ENCODE measurements at regions not wholly inside any gene's neighbourhood (a gene's known extent, or its start where the extent isn't known, plus 50 kb on each side); places are given as distances from the start of the nearest gene placed in this dataset.

GRCh38 chr12:115811045-115811444, 466.4 kb downstream of the MED13L start:
- FAIRE-seq: no peak
- POLR2A ChIA-PET: interaction anchor here (0.6 kb wide), 1 partner anchor 266 kb away, joined by 3 read pairs; no protein-coding TSS in a partner anchor

More at GRCh38 chr12:115811045-115811444, 466.4 kb downstream of the MED13L start:
- H3K79me2 ChIP-seq (ENCODE audit: control insufficient read depth, insufficient read depth, low read length): no peaks in the 10 kb centered on the region
- CTCF ChIA-PET (ENCODE audit: low intra/inter-chr PET ratio): no interaction called here
- no TSS peak for BruUV-seq (replicated peaks)
- no peaks in the 10 kb centered on the region for H3K4me1 ChIP-seq (replicated peaks in 1 of 2; ENCODE audit: control insufficient read depth in 2 of 2, insufficient read depth in 2 of 2, low read length in 2 of 2)
- no peak overlapping the region for H2AFZ ChIP-seq (ENCODE audit: low read depth, low read length)
- intact Hi-C loops (cut with micrococcal nuclease): no loop called here
- H3K4me3 ChIP-seq: no peak overlapping the region
- ATAC-seq: no peak
- no peak for DNase-seq (ENCODE audit: extremely low read depth in 1 of 4, low spot score in 3 of 4)
- H3K27ac ChIP-seq (ENCODE audit: extremely low read depth, low read depth, low read length): no peak overlapping the region
- no peak overlapping the region for H3K4me2 ChIP-seq (ENCODE audit: insufficient read depth, low read length)
- no peaks in the 10 kb centered on the region for H3K36me3 ChIP-seq (ENCODE audit: control insufficient read depth, insufficient read depth, low read length)
- in situ Hi-C loops (cut with MboI): no loop called here
- no peak overlapping the region for H3K9ac ChIP-seq (ENCODE audit: insufficient read depth in 1 of 2, low read depth in 2 of 2, low read length in 2 of 2)
- WGBS (ENCODE audit: insufficient coverage, low coverage, missing lambda C conversion rate): 0% methylated on average over 4 of the region's 4 CpGs
- peaks cover 0 to 7% of the 10 kb centered on the region in 2 experiments; a peak in 1 of 5 replicates for H3K27me3 ChIP-seq (ENCODE audit: control insufficient read depth in 2 of 2, insufficient read depth in 2 of 2, low read length in 2 of 2)
- TF ChIP-seq, protein P1, sequence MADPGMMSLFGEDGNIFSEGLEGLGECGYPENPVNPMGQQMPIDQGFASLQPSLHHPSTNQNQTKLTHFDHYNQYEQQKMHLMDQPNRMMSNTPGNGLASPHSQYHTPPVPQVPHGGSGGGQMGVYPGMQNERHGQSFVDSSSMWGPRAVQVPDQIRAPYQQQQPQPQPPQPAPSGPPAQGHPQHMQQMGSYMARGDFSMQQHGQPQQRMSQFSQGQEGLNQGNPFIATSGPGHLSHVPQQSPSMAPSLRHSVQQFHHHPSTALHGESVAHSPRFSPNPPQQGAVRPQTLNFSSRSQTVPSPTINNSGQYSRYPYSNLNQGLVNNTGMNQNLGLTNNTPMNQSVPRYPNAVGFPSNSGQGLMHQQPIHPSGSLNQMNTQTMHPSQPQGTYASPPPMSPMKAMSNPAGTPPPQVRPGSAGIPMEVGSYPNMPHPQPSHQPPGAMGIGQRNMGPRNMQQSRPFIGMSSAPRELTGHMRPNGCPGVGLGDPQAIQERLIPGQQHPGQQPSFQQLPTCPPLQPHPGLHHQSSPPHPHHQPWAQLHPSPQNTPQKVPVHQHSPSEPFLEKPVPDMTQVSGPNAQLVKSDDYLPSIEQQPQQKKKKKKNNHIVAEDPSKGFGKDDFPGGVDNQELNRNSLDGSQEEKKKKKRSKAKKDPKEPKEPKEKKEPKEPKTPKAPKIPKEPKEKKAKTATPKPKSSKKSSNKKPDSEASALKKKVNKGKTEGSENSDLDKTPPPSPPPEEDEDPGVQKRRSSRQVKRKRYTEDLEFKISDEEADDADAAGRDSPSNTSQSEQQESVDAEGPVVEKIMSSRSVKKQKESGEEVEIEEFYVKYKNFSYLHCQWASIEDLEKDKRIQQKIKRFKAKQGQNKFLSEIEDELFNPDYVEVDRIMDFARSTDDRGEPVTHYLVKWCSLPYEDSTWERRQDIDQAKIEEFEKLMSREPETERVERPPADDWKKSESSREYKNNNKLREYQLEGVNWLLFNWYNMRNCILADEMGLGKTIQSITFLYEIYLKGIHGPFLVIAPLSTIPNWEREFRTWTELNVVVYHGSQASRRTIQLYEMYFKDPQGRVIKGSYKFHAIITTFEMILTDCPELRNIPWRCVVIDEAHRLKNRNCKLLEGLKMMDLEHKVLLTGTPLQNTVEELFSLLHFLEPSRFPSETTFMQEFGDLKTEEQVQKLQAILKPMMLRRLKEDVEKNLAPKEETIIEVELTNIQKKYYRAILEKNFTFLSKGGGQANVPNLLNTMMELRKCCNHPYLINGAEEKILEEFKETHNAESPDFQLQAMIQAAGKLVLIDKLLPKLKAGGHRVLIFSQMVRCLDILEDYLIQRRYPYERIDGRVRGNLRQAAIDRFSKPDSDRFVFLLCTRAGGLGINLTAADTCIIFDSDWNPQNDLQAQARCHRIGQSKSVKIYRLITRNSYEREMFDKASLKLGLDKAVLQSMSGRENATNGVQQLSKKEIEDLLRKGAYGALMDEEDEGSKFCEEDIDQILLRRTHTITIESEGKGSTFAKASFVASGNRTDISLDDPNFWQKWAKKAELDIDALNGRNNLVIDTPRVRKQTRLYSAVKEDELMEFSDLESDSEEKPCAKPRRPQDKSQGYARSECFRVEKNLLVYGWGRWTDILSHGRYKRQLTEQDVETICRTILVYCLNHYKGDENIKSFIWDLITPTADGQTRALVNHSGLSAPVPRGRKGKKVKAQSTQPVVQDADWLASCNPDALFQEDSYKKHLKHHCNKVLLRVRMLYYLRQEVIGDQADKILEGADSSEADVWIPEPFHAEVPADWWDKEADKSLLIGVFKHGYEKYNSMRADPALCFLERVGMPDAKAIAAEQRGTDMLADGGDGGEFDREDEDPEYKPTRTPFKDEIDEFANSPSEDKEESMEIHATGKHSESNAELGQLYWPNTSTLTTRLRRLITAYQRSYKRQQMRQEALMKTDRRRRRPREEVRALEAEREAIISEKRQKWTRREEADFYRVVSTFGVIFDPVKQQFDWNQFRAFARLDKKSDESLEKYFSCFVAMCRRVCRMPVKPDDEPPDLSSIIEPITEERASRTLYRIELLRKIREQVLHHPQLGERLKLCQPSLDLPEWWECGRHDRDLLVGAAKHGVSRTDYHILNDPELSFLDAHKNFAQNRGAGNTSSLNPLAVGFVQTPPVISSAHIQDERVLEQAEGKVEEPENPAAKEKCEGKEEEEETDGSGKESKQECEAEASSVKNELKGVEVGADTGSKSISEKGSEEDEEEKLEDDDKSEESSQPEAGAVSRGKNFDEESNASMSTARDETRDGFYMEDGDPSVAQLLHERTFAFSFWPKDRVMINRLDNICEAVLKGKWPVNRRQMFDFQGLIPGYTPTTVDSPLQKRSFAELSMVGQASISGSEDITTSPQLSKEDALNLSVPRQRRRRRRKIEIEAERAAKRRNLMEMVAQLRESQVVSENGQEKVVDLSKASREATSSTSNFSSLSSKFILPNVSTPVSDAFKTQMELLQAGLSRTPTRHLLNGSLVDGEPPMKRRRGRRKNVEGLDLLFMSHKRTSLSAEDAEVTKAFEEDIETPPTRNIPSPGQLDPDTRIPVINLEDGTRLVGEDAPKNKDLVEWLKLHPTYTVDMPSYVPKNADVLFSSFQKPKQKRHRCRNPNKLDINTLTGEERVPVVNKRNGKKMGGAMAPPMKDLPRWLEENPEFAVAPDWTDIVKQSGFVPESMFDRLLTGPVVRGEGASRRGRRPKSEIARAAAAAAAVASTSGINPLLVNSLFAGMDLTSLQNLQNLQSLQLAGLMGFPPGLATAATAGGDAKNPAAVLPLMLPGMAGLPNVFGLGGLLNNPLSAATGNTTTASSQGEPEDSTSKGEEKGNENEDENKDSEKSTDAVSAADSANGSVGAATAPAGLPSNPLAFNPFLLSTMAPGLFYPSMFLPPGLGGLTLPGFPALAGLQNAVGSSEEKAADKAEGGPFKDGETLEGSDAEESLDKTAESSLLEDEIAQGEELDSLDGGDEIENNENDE (IDR thresholded peaks at IDR 0.05; ENCODE audit: low read depth, low read length): no peak
- TF ChIP-seq TEAD1 (CRISPR knock-in tag; IDR thresholded peaks at IDR 0.05) (no peak), NCOA1 (IDR thresholded peaks at IDR 0.05; ENCODE audit: low read depth) (no peak), ZNF354B (CRISPR knock-in tag; IDR thresholded peaks at IDR 0.05) (no peak), CCNT2 (IDR thresholded peaks at IDR 0.05; ENCODE audit: borderline replicate concordance, extremely low read depth, insufficient read length, low read depth, low read length) (no peak), HDGF (IDR thresholded peaks at IDR 0.05) (no peak), FUS (optimal IDR thresholded peaks at IDR 0.05; ENCODE audit: low read depth, low read length) (no peak), SREBF2 (CRISPR knock-in tag; IDR thresholded peaks at IDR 0.05) (no peak), BRF2 (IDR thresholded peaks at IDR 0.05; ENCODE audit: borderline replicate concordance, insufficient read depth, insufficient read length) (no peak), RHOXF2B (CRISPR knock-in tag; conservative IDR thresholded peaks at IDR 0.05) (no peak)
- no peaks in the 10 kb centered on the region for H3K9me1 ChIP-seq (ENCODE audit: control insufficient read depth, insufficient read depth, low read length)
- H4K20me1 ChIP-seq (replicated peaks; ENCODE audit: control insufficient read depth, insufficient read depth, low read length): no peaks in the 10 kb centered on the region
- H3K9me3 ChIP-seq (replicated peaks; ENCODE audit: control insufficient read depth, insufficient read depth, low read depth, low read length): no peaks in the 10 kb centered on the region; the same call in 1 of the 2 replicates

All from K562 (cell line).